C4-2B (cell line): ENCODE measurements at regions not wholly inside any gene's neighbourhood (a gene's known extent, or its start where the extent isn't known, plus 50 kb on each side); places are given as distances from the start of the nearest gene placed in this dataset.

ENCODE experiments used
- CTCF ChIP-seq: fragments of 450-650 bp; conservative IDR thresholded peaks from 2 replicates; pipeline ENCODE4 v1.5.1; 2017; ENCODE audit warnings: mild to moderate bottlenecking
- ZFX ChIP-seq: fragments of 450-650 bp; IDR thresholded peaks from 2 replicates; pipeline ENCODE4 v1.6.1; 2017

GRCh38 chr2:34784701-34785100 lies 1185.6 kb upstream of the FAM98A start:
- TF ChIP-seq CTCF (no peak), ZFX (no peak)
